ENCODE measurements at regions not wholly inside any gene's neighbourhood (a gene's known extent, or its start where the extent isn't known, plus 50 kb on each side); places are given as distances from the start of the nearest gene placed in this dataset.

GRCh38 chr10:85124603-85125051 lies 796.2 kb downstream of the CCSER2 start:
- TF ChIP-seq CTCF (IDR thresholded peaks at IDR 0.05) (no peak), POLR2A (IDR thresholded peaks at IDR 0.05) (no peak)

All from lower leg skin (tissue), 3 donors.